CD1c-positive myeloid dendritic cell (primary cell): ENCODE measurements at regions not wholly inside any gene's neighbourhood (a gene's known extent, or its start where the extent isn't known, plus 50 kb on each side); places are given as distances from the start of the nearest gene placed in this dataset.

ENCODE experiments used
- DNase-seq: peaks from one replicate; pipeline ENCODE4 v3.0.0-alpha.2; 2016; ENCODE audit errors: extremely low spot score

GRCh38 chr2:128874608-128875007 lies 555.9 kb upstream of the HS6ST1 start:
- DNase-seq, result no peak

- no peak for DNase-seq
Observed at GRCh38 chr2:128876986-128877983, 558.6 kb upstream of the HS6ST1 start.

- DNase-seq, result no peak
Observed at GRCh38 chr2:128879161-128879560, 560.5 kb upstream of the HS6ST1 start.

GRCh38 chr2:128894896-128895295 lies 576.2 kb upstream of the HS6ST1 start:
- DNase-seq, result no peak

GRCh38 chr2:128901572-128902391 lies 583.1 kb upstream of the HS6ST1 start:
- no peak for DNase-seq

- DNase-seq, result no peak
Observed at GRCh38 chr2:128903637-128904036, 585.0 kb upstream of the HS6ST1 start.

GRCh38 chr2:128911276-128911675 lies 592.6 kb upstream of the HS6ST1 start:
- DNase-seq, result no peak

GRCh38 chr2:128914320-128914719 lies 595.7 kb upstream of the HS6ST1 start:
- no peak for DNase-seq

GRCh38 chr2:128921751-128922150 lies 603.1 kb upstream of the HS6ST1 start:
- DNase-seq, result no peak

- DNase-seq, result no peak
Observed at GRCh38 chr2:128922154-128922553, 603.5 kb upstream of the HS6ST1 start.

GRCh38 chr2:128925631-128926030 lies 607.0 kb upstream of the HS6ST1 start:
- DNase-seq, result no peak

- no peak for DNase-seq
Observed at GRCh38 chr2:128930101-128930500, 611.4 kb upstream of the HS6ST1 start.

- DNase-seq, result no peak
Observed at GRCh38 chr2:128940378-128940777, 621.7 kb upstream of the HS6ST1 start.

- no peak for DNase-seq
Observed at GRCh38 chr2:128941751-128942150, 623.1 kb upstream of the HS6ST1 start.

- no peak for DNase-seq
Observed at GRCh38 chr2:128949360-128949759, 630.7 kb upstream of the HS6ST1 start.

- no peak for DNase-seq
Observed at GRCh38 chr2:128950758-128951157, 632.1 kb upstream of the HS6ST1 start.

GRCh38 chr2:128958241-128958640 lies 639.6 kb upstream of the HS6ST1 start:
- no peak for DNase-seq

GRCh38 chr2:128967646-128968045 lies 649.0 kb upstream of the HS6ST1 start:
- DNase-seq, result no peak

GRCh38 chr2:128969374-128969773 lies 650.7 kb upstream of the HS6ST1 start:
- no peak for DNase-seq

GRCh38 chr2:128970332-128971116 lies 651.9 kb upstream of the HS6ST1 start:
- DNase-seq, result no peak

GRCh38 chr2:128973566-128973965 lies 654.9 kb upstream of the HS6ST1 start:
- DNase-seq, result no peak

- no peak for DNase-seq
Observed at GRCh38 chr2:128978212-128978611, 659.5 kb upstream of the HS6ST1 start.
